ENCODE measurements at regions not wholly inside any gene's neighbourhood (a gene's known extent, or its start where the extent isn't known, plus 50 kb on each side); places are given as distances from the start of the nearest gene placed in this dataset.

GRCh38 chr11:15624701-15625100, 510.0 kb downstream of the INSC start:
- TF ChIP-seq POLR2A (IDR thresholded peaks at IDR 0.05) (no peak), CTCF (IDR thresholded peaks at IDR 0.05 in 8 of 11, conservative IDR thresholded peaks at IDR 0.05 in 3 of 11) (no peak), POLR2AphosphoS5 (IDR thresholded peaks at IDR 0.05) (no peak)
